ENCODE measurements at regions not wholly inside any gene's neighbourhood (a gene's known extent, or its start where the extent isn't known, plus 50 kb on each side); places are given as distances from the start of the nearest gene placed in this dataset.

- no peaks in the 10 kb centered on the region for H3K4me1 Mint-ChIP-seq (ENCODE audit: insufficient read depth, unreplicated experiment)
- no peaks in the 10 kb centered on the region for H3K36me3 Mint-ChIP-seq (ENCODE audit: insufficient read depth, unreplicated experiment)
- H3K4me3 Mint-ChIP-seq (ENCODE audit: unreplicated experiment): no peak overlapping the region
- no peaks in the 10 kb centered on the region for H3K27me3 Mint-ChIP-seq (ENCODE audit: insufficient read depth, unreplicated experiment)
- ChIA-PET CTCF (no interaction called here), POLR2A (interaction anchor here (1.7 kb wide), 1 partner anchor 14 kb away, joined by 3 read pairs; no protein-coding TSS in a partner anchor)
- no TSS peak for BruUV-seq (replicated peaks)
- no peak for TF ChIP-seq CTCF (IDR thresholded peaks at IDR 0.05; ENCODE audit: unreplicated experiment)
- intact Hi-C loops (cut with micrococcal nuclease): no loop called here
- no peaks in the 10 kb centered on the region for H3K9me3 Mint-ChIP-seq (ENCODE audit: unreplicated experiment)
- DNase-seq (ENCODE audit: unreplicated experiment): no peak
- H3K27ac Mint-ChIP-seq (ENCODE audit: low read depth, unreplicated experiment): no peak overlapping the region
These were observed 1174.5 kb downstream of the DTWD2 start for GRCh38 chr5:117813850-117814249.

DNA sequence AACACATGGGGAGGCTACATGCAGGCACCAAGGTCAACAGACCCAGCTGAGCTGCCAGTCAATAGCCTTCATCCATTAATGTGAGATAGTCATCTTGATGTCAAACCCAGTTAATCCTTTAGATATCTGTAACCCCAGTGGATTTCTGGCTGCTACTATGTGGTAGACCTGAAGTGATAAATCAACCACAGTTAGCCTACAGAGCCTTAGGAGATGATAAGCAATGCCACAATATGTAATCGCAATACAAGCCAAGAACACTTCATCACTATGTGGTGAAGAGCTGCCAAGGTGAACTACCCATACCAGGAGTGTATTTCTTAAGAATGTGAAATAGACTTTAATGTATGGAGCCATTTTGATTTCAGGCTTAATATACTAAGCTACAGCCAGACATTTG, 1175.5 kb downstream of the DTWD2 start:
- Mint-ChIP-seq H3K4me1 (ENCODE audit: insufficient read depth, unreplicated experiment) (no peaks in the 10 kb centered on the region), H3K27ac (ENCODE audit: low read depth, unreplicated experiment) (no peak overlapping the region), H3K27me3 (ENCODE audit: insufficient read depth, unreplicated experiment) (no peaks in the 10 kb centered on the region), H3K4me3 (ENCODE audit: unreplicated experiment) (no peak overlapping the region), H3K9me3 (ENCODE audit: unreplicated experiment) (no peaks in the 10 kb centered on the region), H3K36me3 (ENCODE audit: insufficient read depth, unreplicated experiment) (no peaks in the 10 kb centered on the region)
- CTCF ChIA-PET: interaction anchor here (0.6 kb wide), 1 partner anchor 361 kb away, joined by 3 read pairs; no protein-coding TSS in a partner anchor
- no peak for TF ChIP-seq CTCF (IDR thresholded peaks at IDR 0.05; ENCODE audit: unreplicated experiment)
- intact Hi-C loops (cut with micrococcal nuclease): no loop called here
- POLR2A ChIA-PET: no interaction called here
- no TSS peak for BruUV-seq (replicated peaks)
- DNase-seq (ENCODE audit: unreplicated experiment): no peak

- CTCF ChIA-PET: no interaction called here
- Mint-ChIP-seq H3K4me1 (ENCODE audit: insufficient read depth, unreplicated experiment) (no peaks in the 10 kb centered on the region), H3K27me3 (ENCODE audit: insufficient read depth, unreplicated experiment) (no peaks in the 10 kb centered on the region), H3K4me3 (ENCODE audit: unreplicated experiment) (no peak overlapping the region), H3K9me3 (ENCODE audit: unreplicated experiment) (no peaks in the 10 kb centered on the region), H3K27ac (ENCODE audit: low read depth, unreplicated experiment) (no peak overlapping the region), H3K36me3 (ENCODE audit: insufficient read depth, unreplicated experiment) (no peaks in the 10 kb centered on the region)
- no peak for TF ChIP-seq CTCF (IDR thresholded peaks at IDR 0.05; ENCODE audit: unreplicated experiment)
- POLR2A ChIA-PET: no interaction called here
- DNase-seq (ENCODE audit: unreplicated experiment): no peak
- no TSS peak for BruUV-seq (replicated peaks)
- intact Hi-C loops (cut with micrococcal nuclease): no loop called here
These were observed 1179.1 kb downstream of the DTWD2 start for GRCh38 chr5:117809251-117809650.

GRCh38 chr5:117805058-117805457, 1183.3 kb downstream of the DTWD2 start:
- no peak for DNase-seq (ENCODE audit: unreplicated experiment)
- no peak overlapping the region for H3K27ac Mint-ChIP-seq (ENCODE audit: low read depth, unreplicated experiment)
- no peaks in the 10 kb centered on the region for H3K4me1 Mint-ChIP-seq (ENCODE audit: insufficient read depth, unreplicated experiment)
- H3K27me3 Mint-ChIP-seq (ENCODE audit: insufficient read depth, unreplicated experiment): no peaks in the 10 kb centered on the region
- H3K36me3 Mint-ChIP-seq (ENCODE audit: insufficient read depth, unreplicated experiment): no peaks in the 10 kb centered on the region
- intact Hi-C loops (cut with micrococcal nuclease): no loop called here
- H3K4me3 Mint-ChIP-seq (ENCODE audit: unreplicated experiment): no peak overlapping the region
- no peaks in the 10 kb centered on the region for H3K9me3 Mint-ChIP-seq (ENCODE audit: unreplicated experiment)
- POLR2A ChIA-PET: no interaction called here
- CTCF ChIA-PET: no interaction called here
- no TSS peak for BruUV-seq (replicated peaks)
- TF ChIP-seq CTCF (IDR thresholded peaks at IDR 0.05; ENCODE audit: unreplicated experiment): no peak
